Heart right ventricle (tissue), 16 donors: ENCODE measurements at regions not wholly inside any gene's neighbourhood (a gene's known extent, or its start where the extent isn't known, plus 50 kb on each side); places are given as distances from the start of the nearest gene placed in this dataset.

Experiments used
- ATAC-seq, 8 donors: fragments of 200-7000 bp; cut with Tn5 transposase; one replicate each; pipeline ENCODE4 v1.9.1; 2020; ENCODE audit warnings: mild to moderate bottlenecking in 8 of 8, moderate library complexity in 8 of 8, moderate number of reproducible peaks in 1 of 8
- DNase-seq, 2 donors: peaks; one replicate each; pipeline ENCODE4 v3.0.0-alpha.2; 2020
- H3K27ac ChIP-seq, 10 donors: fragments of 200-600 bp; sonication (generic) in 2 of 10; one replicate each; pipeline versions ENCODE4 v1.5.0 to v1.8.0; 2020 to 2022; ENCODE audit warnings: mild to moderate bottlenecking in 3 of 10
- H3K27me3 ChIP-seq, 7 donors: fragments of 200-600 bp; one replicate each; pipeline ENCODE4 v1.8.0; 2021 to 2022; ENCODE audit warnings: mild to moderate bottlenecking in 2 of 7
- H3K36me3 ChIP-seq, 9 donors: fragments of 200-600 bp; sonication (generic) in 1 of 9; one replicate each; pipeline versions ENCODE4 v1.5.0 to v1.8.0; 2020 to 2022; ENCODE audit warnings: mild to moderate bottlenecking in 2 of 9
- H3K4me1 ChIP-seq, 9 donors: fragments of 200-600 bp; sonication (generic) in 1 of 9; one replicate each; pipeline versions ENCODE4 v1.5.0 to v1.8.0; 2020 to 2022; ENCODE audit warnings: mild to moderate bottlenecking in 4 of 9
- H3K4me3 ChIP-seq, 10 donors: fragments of 200-600 bp; sonication (generic) in 2 of 10; one replicate each; pipeline versions ENCODE4 v1.5.0 to v1.8.0; 2020 to 2022; ENCODE audit warnings: mild to moderate bottlenecking in 7 of 10, moderate library complexity in 2 of 10
- H3K9me3 ChIP-seq, 11 donors: fragments of 200-600 bp in 10 of 11; sonication (generic) in 2 of 11; one replicate each; pipeline versions ENCODE4 v1.5.0 to v1.8.0; 2013 to 2022; ENCODE audit warnings: mild to moderate bottlenecking in 2 of 11, control low read depth in 1 of 11, moderate library complexity in 1 of 11
- CTCF ChIP-seq, 9 donors: fragments of 200-600 bp; sonication (generic) in 2 of 9; IDR thresholded peaks; one replicate each; pipeline versions ENCODE4 v1.5.0 to v1.8.0; 2021 to 2022; ENCODE audit warnings: antibody characterized with exemption in 9 of 9, mild to moderate bottlenecking in 5 of 9, moderate library complexity in 1 of 9
- WGBS, 2 donors: extraction: QIAGEN DNeasy Blood & Tissue Kit; methylation state at CpG; one replicate each; pipeline ENCODE4 v1.1.7; 2013; ENCODE audit warnings: inconsistent platforms in 1 of 2; 5-methylcytosine and 5-hydroxymethylcytosine counted together
- intact Hi-C, 10 donors: fragments of 100-400 bp; cut with DNase I; formaldehyde crosslinking; loops; one replicate each; pipeline versions ENCODE4 v1.11.1 to v1.14.2; 2022
- donor health status: Arrhythmogenic right ventricular cardiomyopathy.
- donor health status: ischemic (EF 13 %, LVEDD 7.1; RV severe dilation, severe dysfunction).
- donor health status: healthy with polysubstance abuse.
- donor health status: DM: no; HTN: yes; CAD: no.
- donor health status: DM: no; HTN: no; CAD: no.
- donor health status: ischemic (EF 25% LVEDD 6.9; RV normal size, moderate dysfunction).
- donor health status: ischemic (EF 25% LVEDD 5.7; RV mildly dilated, moderate dysfunction).
- donor health status: healthy.
- donor health status: DM: yes; HTN: yes; CAD: no.
- donor health status: Ischemic cardiomyopathy.
- donor health status: ischemic (EF 35%, LVEDD 5.7; RV mildly dilated, moderate dysfunction).
- donor health status: nonischemic (EF 11% LVEDD 7.7; RV severe dilation, severe dysfunction).
- donor health status: DM: yes; HTN: yes; CAD: no.
- donor health status: PGD.
- donor health status: ischemic (EF 29% LVEDD 5.4; RV normal size, mild dysfunction).
- donor health status: nonischemic (EF 23%, LVEDD 6.1; RV moderate dilation, normal function).

DNA sequence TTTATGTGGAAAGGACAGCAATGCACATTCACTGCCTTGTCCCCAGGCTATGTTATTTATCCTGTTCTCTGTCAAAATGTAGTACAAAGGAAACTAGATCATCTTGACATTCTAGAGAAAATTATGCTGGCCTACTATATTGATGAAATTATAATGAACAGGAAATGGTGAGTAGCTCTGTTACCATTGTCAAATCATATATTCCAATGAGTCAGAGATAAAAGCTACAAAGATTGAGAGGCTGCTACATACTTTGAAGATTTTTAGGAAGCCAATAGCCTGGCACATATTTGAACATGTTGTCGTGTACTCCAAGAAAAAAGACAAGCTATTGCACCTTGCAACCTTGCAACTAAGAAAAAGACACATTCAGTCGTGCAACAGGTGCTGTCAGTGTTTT, 52.7 kb upstream of the TET2 start:
- Histone ChIP-seq H3K36me3 (no peaks in the 10 kb centered on the region), H3K4me1 (peaks cover 0 to 3% (median 0%) of the 10 kb centered on the region in 9 donors), H3K9me3 (peaks cover 0 to 57% (median 9%) of the 10 kb centered on the region in 11 donors), H3K4me3 (no peak overlapping the region), H3K27ac (no peak overlapping the region), H3K27me3 (no peaks in the 10 kb centered on the region)
- intact Hi-C loops = no loop called here
- TF ChIP-seq CTCF (IDR thresholded peaks at IDR 0.05) = no peak
- DNase-seq (no peak), ATAC-seq (no peak)
- 61 to 69% methylated on average over 2 of the region's 2 CpGs for WGBS, 2 donors
